Sigmoid colon (tissue), 4 donors: ENCODE measurements at regions not wholly inside any gene's neighbourhood (a gene's known extent, or its start where the extent isn't known, plus 50 kb on each side); places are given as distances from the start of the nearest gene placed in this dataset.
"Not testable (repeated sequence)": the region's sequence is repeated elsewhere in the genome, so short reads cannot be mapped to it uniquely, and the experiment has no call there.

Source experiments
- CTCF ChIP-seq, 4 experiments: fragments of 450-650 bp in 3 of 4; fragments of 200-600 bp in 1 of 4; IDR thresholded peaks; one replicate each; pipeline ENCODE4 v1.5.1; 2016 to 2019; ENCODE audit warnings: antibody characterized with exemption in 4 of 4, mild to moderate bottlenecking in 3 of 4, moderate library complexity in 2 of 4
- POLR2A ChIP-seq, 2 donors: fragments of 450-650 bp; IDR thresholded peaks; one replicate each; pipeline ENCODE4 v1.6.1; 2016; ENCODE audit warnings: antibody characterized with exemption in 2 of 2, mild to moderate bottlenecking in 2 of 2, moderate library complexity in 2 of 2
- POLR2AphosphoS5 ChIP-seq, 4 donors: sonication (generic); formaldehyde crosslinking; IDR thresholded peaks; one replicate each; pipeline ENCODE4 v1.6.1; 2017; ENCODE audit warnings: antibody characterized with exemption in 4 of 4

GRCh38 chr9:24970780-24971179 lies 425.1 kb upstream of the IZUMO3 start:
- TF ChIP-seq POLR2A, CTCF, POLR2AphosphoS5 (IDR thresholded peaks at IDR 0.05): not testable (repeated sequence)
